WTC11 (cell line): ENCODE measurements at regions not wholly inside any gene's neighbourhood (a gene's known extent, or its start where the extent isn't known, plus 50 kb on each side); places are given as distances from the start of the nearest gene placed in this dataset.

Experiments
- ATAC-seq: fragments of 200-7000 bp; cut with Tn5 transposase; 2 replicates; pipeline ENCODE4 v1.10.0; 2021; ENCODE audit warnings: mild to moderate bottlenecking, moderate library complexity
- CTCF ChIA-PET: fragments of 300-600 bp; sonication (Branson Sonifier 250); formaldehyde crosslinking; loops from one replicate; lab custom pipeline; 2021; ENCODE audit warnings: antibody characterized with exemption; lab: Charles Lee
- POLR2A ChIA-PET: fragments of 350-600 bp; sonication (Branson Sonifier 250); formaldehyde crosslinking; loops from one replicate; lab custom pipeline; 2021; ENCODE audit warnings: antibody characterized with exemption; lab: Charles Lee
- DNase-seq: peaks from one replicate; pipeline ENCODE4 v3.0.0; 2021; ENCODE audit warnings: low spot score
- H3K27ac Mint-ChIP-seq: 2 replicates; pipeline ENCODE4 v1.8.0; 2021; ENCODE audit warnings: mixed read lengths
- H3K27me3 Mint-ChIP-seq: 2 replicates; pipeline ENCODE4 v1.8.0; 2021; ENCODE audit warnings: low read depth, mild to moderate bottlenecking, moderate library complexity, mixed read lengths
- H3K36me3 Mint-ChIP-seq: 2 replicates; pipeline ENCODE4 v1.8.0; 2021; ENCODE audit warnings: mixed read lengths
- H3K4me1 Mint-ChIP-seq: 2 replicates; pipeline ENCODE4 v1.8.0; 2022; ENCODE audit warnings: mixed read lengths
- H3K4me3 Mint-ChIP-seq: 2 replicates; pipeline ENCODE4 v1.8.0; 2021; ENCODE audit warnings: mild to moderate bottlenecking, moderate library complexity, mixed read lengths
- H3K9me3 Mint-ChIP-seq: 2 replicates; pipeline ENCODE4 v1.8.0; 2021; ENCODE audit warnings: mixed read lengths
- EMX1 ChIP-seq: fragments of 250-450 bp; sonication (Bioruptor Pico); IDR thresholded peaks from 2 replicates; pipeline ENCODE4 v1.8.0; 2021; ENCODE audit warnings: mild to moderate bottlenecking
- ESRRA ChIP-seq: sonication (generic); formaldehyde crosslinking; IDR thresholded peaks from 2 replicates; pipeline ENCODE4 v1.8.1; 2022; ENCODE audit warnings: mild to moderate bottlenecking, missing genetic modification reagents, borderline replicate concordance
- FOXJ3 ChIP-seq: sonication (generic); formaldehyde crosslinking; IDR thresholded peaks from 2 replicates; pipeline ENCODE4 v1.9.0; 2021; ENCODE audit warnings: missing genetic modification reagents, mild to moderate bottlenecking, borderline replicate concordance
- GTF2I ChIP-seq: fragments of 250-450 bp; sonication (Bioruptor Pico); conservative IDR thresholded peaks from 2 replicates; pipeline ENCODE4 v1.4.0; 2021; ENCODE audit warnings: mild to moderate bottlenecking
- JAZF1 ChIP-seq: fragments of 250-450 bp; sonication (Bioruptor Pico); IDR thresholded peaks from 2 replicates; pipeline ENCODE4 v1.9.0; 2021; ENCODE audit warnings: moderate library complexity, mild to moderate bottlenecking, inconsistent platforms
- MXD4 ChIP-seq: fragments of 250-450 bp; sonication (Bioruptor Pico); IDR thresholded peaks from 2 replicates; pipeline ENCODE4 v1.8.0; 2021; ENCODE audit warnings: mild to moderate bottlenecking, moderate library complexity, borderline replicate concordance
- NFATC4 ChIP-seq: fragments of 250-450 bp; sonication (Bioruptor Pico); IDR thresholded peaks from 2 replicates; pipeline ENCODE4 v1.9.0; 2021; ENCODE audit warnings: mild to moderate bottlenecking
- NR3C1 ChIP-seq: sonication (generic); formaldehyde crosslinking; conservative IDR thresholded peaks from 2 replicates; pipeline ENCODE4 v1.8.1; 2023; ENCODE audit warnings: low read depth, mild to moderate bottlenecking, missing genetic modification reagents
- SMAD4 ChIP-seq: sonication (generic); formaldehyde crosslinking; IDR thresholded peaks from 2 replicates; pipeline ENCODE4 v1.8.0; 2022; ENCODE audit warnings: mild to moderate bottlenecking, missing genetic modification reagents
- ZMAT4 ChIP-seq: fragments of 250-450 bp; sonication (Bioruptor Pico); IDR thresholded peaks from 2 replicates; pipeline ENCODE4 v1.9.0; 2021; ENCODE audit warnings: mild to moderate bottlenecking
- ZNF263 ChIP-seq: sonication (generic); formaldehyde crosslinking; IDR thresholded peaks from 2 replicates; pipeline ENCODE4 v1.8.1; 2022; ENCODE audit warnings: low read depth, mild to moderate bottlenecking, moderate library complexity, missing genetic modification reagents
- ZNF396 ChIP-seq: fragments of 250-450 bp; sonication (Bioruptor Pico); IDR thresholded peaks from 2 replicates; pipeline ENCODE4 v1.8.0; 2021; ENCODE audit warnings: mild to moderate bottlenecking, moderate library complexity, borderline replicate concordance
- ZSCAN18 ChIP-seq: fragments of 250-450 bp; sonication (Bioruptor Pico); IDR thresholded peaks from 2 replicates; pipeline ENCODE4 v2.1.2; 2022; ENCODE audit warnings: mild to moderate bottlenecking, moderate library complexity
- TF ChIP-seq, protein P1 (sequence below): fragments of 250-450 bp; sonication (Bioruptor Pico); conservative IDR thresholded peaks from 2 replicates; pipeline ENCODE4 v1.9.0; 2021; ENCODE audit warnings: mild to moderate bottlenecking
- TF ChIP-seq, protein P2 (sequence below): sonication (generic); formaldehyde crosslinking; IDR thresholded peaks from 2 replicates; pipeline ENCODE4 v1.8.1; 2022; ENCODE audit warnings: low read depth, mild to moderate bottlenecking, moderate library complexity, missing genetic modification reagents, borderline replicate concordance
- TF ChIP-seq, protein P3 (sequence below): sonication (generic); formaldehyde crosslinking; IDR thresholded peaks from 2 replicates; pipeline ENCODE4 v1.8.1; 2022; ENCODE audit warnings: mild to moderate bottlenecking, moderate library complexity, missing genetic modification reagents
- TF ChIP-seq, protein P4 (sequence below): sonication (generic); formaldehyde crosslinking; IDR thresholded peaks from 2 replicates; pipeline ENCODE4 v1.8.1; 2023; ENCODE audit warnings: mild to moderate bottlenecking, missing genetic modification reagents, moderate library complexity
- TF ChIP-seq, protein P5 (sequence below): sonication (generic); formaldehyde crosslinking; conservative IDR thresholded peaks from 2 replicates; pipeline ENCODE4 v1.8.1; 2023; ENCODE audit warnings: mild to moderate bottlenecking, low read depth, missing genetic modification reagents, moderate library complexity
- TF ChIP-seq, protein P6 (sequence below): fragments of 250-450 bp; sonication (Bioruptor Pico); IDR thresholded peaks from 2 replicates; pipeline ENCODE4 v1.9.0; 2021; ENCODE audit warnings: moderate library complexity, mild to moderate bottlenecking, inconsistent platforms, borderline replicate concordance

GRCh38 chr19:56896095-56896494, 55.6 kb upstream of the PEG3 start:
- Mint-ChIP-seq H3K27ac (no peak overlapping the region), H3K4me1 (no peaks in the 10 kb centered on the region), H3K4me3 (no peak overlapping the region), H3K9me3 (peaks cover 79% of the 10 kb centered on the region), H3K27me3 (peaks cover 10% of the 10 kb centered on the region), H3K36me3 (peaks cover 63% of the 10 kb centered on the region)
- DNase-seq: no peak
- TF ChIP-seq EMX1 (no peak), FOXJ3 (CRISPR knock-in tag) (no peak), GTF2I (CRISPR knock-in tag) (no peak), ZNF263 (CRISPR knock-in tag) (no peak), NR3C1 (CRISPR knock-in tag) (no peak), ESRRA (no peak), SMAD4 (CRISPR knock-in tag) (no peak), NFATC4 (no peak), ZNF396 (CRISPR knock-in tag) (no peak)
- TF ChIP-seq, protein P1, sequence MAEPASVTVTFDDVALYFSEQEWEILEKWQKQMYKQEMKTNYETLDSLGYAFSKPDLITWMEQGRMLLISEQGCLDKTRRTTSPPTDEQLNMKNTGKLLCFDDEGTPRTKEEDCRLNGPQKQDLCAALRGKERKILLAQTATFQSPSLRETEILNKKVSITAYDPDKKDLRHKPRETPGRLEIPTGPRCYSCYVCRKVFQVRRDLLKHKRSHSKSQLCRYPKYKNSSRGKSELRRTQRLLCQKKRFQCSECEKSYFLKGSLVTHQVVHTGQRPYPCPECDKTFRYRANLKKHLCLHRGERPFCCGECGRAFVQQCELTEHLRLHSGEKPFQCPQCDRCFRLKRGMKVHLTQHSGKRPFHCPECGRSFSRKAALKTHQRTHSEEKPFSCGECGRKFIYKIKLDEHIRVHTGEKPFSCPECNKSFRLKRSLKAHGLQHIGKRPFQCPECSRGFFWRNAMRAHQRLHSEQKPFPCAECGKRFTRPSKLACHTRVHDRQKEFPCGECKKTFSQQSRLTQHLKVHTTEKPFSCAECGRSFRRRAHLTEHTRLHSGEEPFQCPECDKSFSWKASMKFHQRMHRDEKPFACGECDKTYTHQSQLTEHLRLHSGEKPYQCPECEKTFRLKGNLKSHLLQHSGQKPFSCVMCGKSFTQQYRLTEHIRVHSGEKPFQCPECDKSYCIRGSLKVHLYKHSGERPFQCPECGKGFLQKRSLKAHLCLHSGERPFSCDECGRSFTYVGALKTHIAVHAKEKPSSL (CRISPR knock-in tag): no peak
- TF ChIP-seq, protein P2, sequence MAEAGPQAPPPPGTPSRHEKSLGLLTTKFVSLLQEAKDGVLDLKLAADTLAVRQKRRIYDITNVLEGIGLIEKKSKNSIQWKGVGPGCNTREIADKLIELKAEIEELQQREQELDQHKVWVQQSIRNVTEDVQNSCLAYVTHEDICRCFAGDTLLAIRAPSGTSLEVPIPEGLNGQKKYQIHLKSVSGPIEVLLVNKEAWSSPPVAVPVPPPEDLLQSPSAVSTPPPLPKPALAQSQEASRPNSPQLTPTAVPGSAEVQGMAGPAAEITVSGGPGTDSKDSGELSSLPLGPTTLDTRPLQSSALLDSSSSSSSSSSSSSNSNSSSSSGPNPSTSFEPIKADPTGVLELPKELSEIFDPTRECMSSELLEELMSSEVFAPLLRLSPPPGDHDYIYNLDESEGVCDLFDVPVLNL (CRISPR knock-in tag): no peak
- TF ChIP-seq, protein P3, sequence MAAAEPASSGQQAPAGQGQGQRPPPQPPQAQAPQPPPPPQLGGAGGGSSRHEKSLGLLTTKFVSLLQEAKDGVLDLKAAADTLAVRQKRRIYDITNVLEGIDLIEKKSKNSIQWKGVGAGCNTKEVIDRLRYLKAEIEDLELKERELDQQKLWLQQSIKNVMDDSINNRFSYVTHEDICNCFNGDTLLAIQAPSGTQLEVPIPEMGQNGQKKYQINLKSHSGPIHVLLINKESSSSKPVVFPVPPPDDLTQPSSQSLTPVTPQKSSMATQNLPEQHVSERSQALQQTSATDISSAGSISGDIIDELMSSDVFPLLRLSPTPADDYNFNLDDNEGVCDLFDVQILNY (CRISPR knock-in tag): no peak
- TF ChIP-seq, protein P4, sequence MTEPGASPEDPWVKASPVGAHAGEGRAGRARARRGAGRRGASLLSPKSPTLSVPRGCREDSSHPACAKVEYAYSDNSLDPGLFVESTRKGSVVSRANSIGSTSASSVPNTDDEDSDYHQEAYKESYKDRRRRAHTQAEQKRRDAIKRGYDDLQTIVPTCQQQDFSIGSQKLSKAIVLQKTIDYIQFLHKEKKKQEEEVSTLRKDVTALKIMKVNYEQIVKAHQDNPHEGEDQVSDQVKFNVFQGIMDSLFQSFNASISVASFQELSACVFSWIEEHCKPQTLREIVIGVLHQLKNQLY (CRISPR knock-in tag): no peak
- ATAC-seq: no peak
- CTCF ChIA-PET: interaction anchor here (0.6 kb wide), 1 partner anchor 14 kb away, joined by 3 read pairs; no protein-coding TSS in a partner anchor
- POLR2A ChIA-PET: no interaction called here

DNA sequence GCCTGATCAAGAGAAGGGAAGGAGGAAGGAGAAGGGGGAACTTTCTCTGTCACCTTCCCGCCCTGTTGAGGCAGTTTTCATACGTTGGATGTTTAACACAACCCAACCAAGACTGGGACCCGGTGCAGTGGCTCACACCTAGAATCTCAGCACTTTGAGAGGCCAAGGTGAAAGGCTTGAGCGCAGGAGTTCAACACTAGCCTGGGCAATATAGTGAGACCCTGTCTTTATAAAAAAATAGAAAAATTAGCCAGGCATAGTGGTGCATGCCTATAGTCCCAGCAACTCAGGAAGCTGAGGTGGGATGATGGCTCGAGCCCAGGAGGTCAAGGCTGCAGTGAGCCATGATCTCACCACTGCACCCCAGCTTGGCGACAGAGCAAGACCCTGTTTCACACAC, 59.4 kb upstream of the PEG3 start:
- ChIA-PET POLR2A (no interaction called here), CTCF (no interaction called here)
- TF ChIP-seq ZMAT4 (CRISPR knock-in tag) (no peak), ZSCAN18 (CRISPR knock-in tag) (no peak), JAZF1 (CRISPR knock-in tag) (no peak), MXD4 (CRISPR knock-in tag) (no peak)
- TF ChIP-seq, protein P5, sequence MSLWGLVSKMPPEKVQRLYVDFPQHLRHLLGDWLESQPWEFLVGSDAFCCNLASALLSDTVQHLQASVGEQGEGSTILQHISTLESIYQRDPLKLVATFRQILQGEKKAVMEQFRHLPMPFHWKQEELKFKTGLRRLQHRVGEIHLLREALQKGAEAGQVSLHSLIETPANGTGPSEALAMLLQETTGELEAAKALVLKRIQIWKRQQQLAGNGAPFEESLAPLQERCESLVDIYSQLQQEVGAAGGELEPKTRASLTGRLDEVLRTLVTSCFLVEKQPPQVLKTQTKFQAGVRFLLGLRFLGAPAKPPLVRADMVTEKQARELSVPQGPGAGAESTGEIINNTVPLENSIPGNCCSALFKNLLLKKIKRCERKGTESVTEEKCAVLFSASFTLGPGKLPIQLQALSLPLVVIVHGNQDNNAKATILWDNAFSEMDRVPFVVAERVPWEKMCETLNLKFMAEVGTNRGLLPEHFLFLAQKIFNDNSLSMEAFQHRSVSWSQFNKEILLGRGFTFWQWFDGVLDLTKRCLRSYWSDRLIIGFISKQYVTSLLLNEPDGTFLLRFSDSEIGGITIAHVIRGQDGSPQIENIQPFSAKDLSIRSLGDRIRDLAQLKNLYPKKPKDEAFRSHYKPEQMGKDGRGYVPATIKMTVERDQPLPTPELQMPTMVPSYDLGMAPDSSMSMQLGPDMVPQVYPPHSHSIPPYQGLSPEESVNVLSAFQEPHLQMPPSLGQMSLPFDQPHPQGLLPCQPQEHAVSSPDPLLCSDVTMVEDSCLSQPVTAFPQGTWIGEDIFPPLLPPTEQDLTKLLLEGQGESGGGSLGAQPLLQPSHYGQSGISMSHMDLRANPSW: no peak
- TF ChIP-seq, protein P6, sequence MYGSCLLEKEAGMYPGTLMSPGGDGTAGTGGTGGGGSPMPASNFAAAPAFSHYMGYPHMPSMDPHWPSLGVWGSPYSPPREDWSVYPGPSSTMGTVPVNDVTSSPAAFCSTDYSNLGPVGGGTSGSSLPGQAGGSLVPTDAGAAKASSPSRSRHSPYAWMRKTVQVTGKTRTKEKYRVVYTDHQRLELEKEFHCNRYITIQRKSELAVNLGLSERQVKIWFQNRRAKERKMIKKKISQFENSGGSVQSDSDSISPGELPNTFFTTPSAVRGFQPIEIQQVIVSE (CRISPR knock-in tag): no peak
- H3K4me1 Mint-ChIP-seq: no peaks in the 10 kb centered on the region
- peaks cover 76% of the 10 kb centered on the region for H3K9me3 Mint-ChIP-seq
- H3K36me3 Mint-ChIP-seq: peaks cover 65% of the 10 kb centered on the region
- H3K27me3 Mint-ChIP-seq: peaks cover 10% of the 10 kb centered on the region
- ATAC-seq: no peak
- no peak overlapping the region for H3K27ac Mint-ChIP-seq
- no peak overlapping the region for H3K4me3 Mint-ChIP-seq
- no peak for DNase-seq
